Omental fat pad (tissue), 3 donors: ENCODE measurements at regions not wholly inside any gene's neighbourhood (a gene's known extent, or its start where the extent isn't known, plus 50 kb on each side); places are given as distances from the start of the nearest gene placed in this dataset.

Source experiments
- ATAC-seq: fragments of 150-250 bp; one replicate; pipeline ENCODE4 v1.9.1; 2016; ENCODE audit warnings: mild to moderate bottlenecking, moderate library complexity; ENCODE audit not compliant: low FRiP score
- DNase-seq: peaks from one replicate; pipeline ENCODE4 v3.0.0-alpha.2; 2019; ENCODE audit warnings: low spot score
- CTCF ChIP-seq, 3 donors: fragments of 450-650 bp; IDR thresholded peaks; one replicate each; pipeline ENCODE4 v1.5.1; 2016 to 2017; ENCODE audit warnings: antibody characterized with exemption in 3 of 3, mild to moderate bottlenecking in 3 of 3, moderate library complexity in 2 of 3

- TF ChIP-seq CTCF (IDR thresholded peaks at IDR 0.05): no peak
- no peak for DNase-seq
- ATAC-seq: no peak
Observed at GRCh38 chr5:6914347-6914746, 201.1 kb downstream of the TENT4A start.

- DNase-seq: no peak
Observed at GRCh38 chr5:6915574-6915973, 202.3 kb downstream of the TENT4A start.

GRCh38 chr5:6918255-6918654 is 205.0 kb downstream of the TENT4A start:
- no peak for TF ChIP-seq CTCF (IDR thresholded peaks at IDR 0.05)
- DNase-seq (no peak), ATAC-seq (no peak)

More at GRCh38 chr5:6915574-6915973, 202.3 kb downstream of the TENT4A start:
- no peak for ATAC-seq
- TF ChIP-seq CTCF (IDR thresholded peaks at IDR 0.05): no peak

GRCh38 chr5:6920628-6921256 is 207.5 kb downstream of the TENT4A start:
- DNase-seq (no peak), ATAC-seq (no peak)
- no peak for TF ChIP-seq CTCF (IDR thresholded peaks at IDR 0.05)

GRCh38 chr5:6926491-6927038 is 213.3 kb downstream of the TENT4A start:
- ATAC-seq: no peak
- DNase-seq: no peak
- TF ChIP-seq CTCF (IDR thresholded peaks at IDR 0.05): no peak

GRCh38 chr5:6936031-6936430 is 222.8 kb downstream of the TENT4A start:
- no peak for TF ChIP-seq CTCF (IDR thresholded peaks at IDR 0.05)
- DNase-seq (no peak), ATAC-seq (no peak)

GRCh38 chr5:6937677-6938076 is 224.4 kb downstream of the TENT4A start:
- no peak for DNase-seq
- ATAC-seq: no peak
- TF ChIP-seq CTCF (IDR thresholded peaks at IDR 0.05): no peak
